DMS 273 (cell line): ENCODE measurements at regions not wholly inside any gene's neighbourhood (a gene's known extent, or its start where the extent isn't known, plus 50 kb on each side); places are given as distances from the start of the nearest gene placed in this dataset.

Source experiments
- DNase-seq: peaks from one replicate; lab custom pipeline; 2025; ENCODE audit not compliant: unreplicated experiment; lab: John Stamatoyannopoulos, UW

- no peak for DNase-seq
Measured at GRCh38 chr20:12777016-12777415, 231.8 kb upstream of the SPTLC3 start.

- no peak for DNase-seq
Measured at GRCh38 chr20:12786276-12786675, 222.5 kb upstream of the SPTLC3 start.

GRCh38 chr20:12788632-12789299 lies 220.0 kb upstream of the SPTLC3 start:
- no peak for DNase-seq

- DNase-seq: no peak
Measured at GRCh38 chr20:12790859-12791258, 217.9 kb upstream of the SPTLC3 start.

GRCh38 chr20:12798286-12798685 lies 210.5 kb upstream of the SPTLC3 start:
- DNase-seq: no peak

- no peak for DNase-seq
Measured at GRCh38 chr20:12808006-12808567, 200.7 kb upstream of the SPTLC3 start.

- DNase-seq: no peak
Measured at GRCh38 chr20:12815231-12815768, 193.5 kb upstream of the SPTLC3 start.

- no peak for DNase-seq
Measured at GRCh38 chr20:12815778-12816408, 192.9 kb upstream of the SPTLC3 start.

GRCh38 chr20:12821249-12821648 lies 187.5 kb upstream of the SPTLC3 start:
- no peak for DNase-seq

- no peak for DNase-seq
Measured at GRCh38 chr20:12823734-12824133, 185.0 kb upstream of the SPTLC3 start.

- DNase-seq: no peak
Measured at GRCh38 chr20:12824328-12825225, 184.2 kb upstream of the SPTLC3 start.

- no peak for DNase-seq
Measured at GRCh38 chr20:12825226-12825595, 183.6 kb upstream of the SPTLC3 start.

- peak; percentile 1 for DNase-seq
Measured at GRCh38 chr20:12827816-12828385, 180.9 kb upstream of the SPTLC3 start.

- no peak for DNase-seq
Measured at GRCh38 chr20:12829170-12829569, 179.6 kb upstream of the SPTLC3 start.

- DNase-seq: no peak
Measured at GRCh38 chr20:12833861-12834260, 174.9 kb upstream of the SPTLC3 start.

GRCh38 chr20:12835999-12836398 lies 172.8 kb upstream of the SPTLC3 start:
- no peak for DNase-seq

- no peak for DNase-seq
Measured at GRCh38 chr20:12837646-12838045, 171.1 kb upstream of the SPTLC3 start.

- DNase-seq: peak; percentile 14
Measured at GRCh38 chr20:12838261-12838866, 170.4 kb upstream of the SPTLC3 start.

GRCh38 chr20:12847872-12848271 lies 160.9 kb upstream of the SPTLC3 start:
- no peak for DNase-seq

GRCh38 chr20:12849225-12849910 lies 159.4 kb upstream of the SPTLC3 start:
- no peak for DNase-seq
